Stimulated activated CD4-positive, alpha-beta T cell treated with anti-CD3 and anti-CD28 coated beads, Interleukin-15, amount 100 ng/mL, for 24 hours (primary cell): ENCODE measurements at regions not wholly inside any gene's neighbourhood (a gene's known extent, or its start where the extent isn't known, plus 50 kb on each side); places are given as distances from the start of the nearest gene placed in this dataset.
A peak's percentile ranks its signal among the peaks of the same experiment; 100 is the strongest.

Experiments
- DNase-seq: peaks from one replicate; pipeline ENCODE4 v3.0.0-alpha.2; 2020

DNA sequence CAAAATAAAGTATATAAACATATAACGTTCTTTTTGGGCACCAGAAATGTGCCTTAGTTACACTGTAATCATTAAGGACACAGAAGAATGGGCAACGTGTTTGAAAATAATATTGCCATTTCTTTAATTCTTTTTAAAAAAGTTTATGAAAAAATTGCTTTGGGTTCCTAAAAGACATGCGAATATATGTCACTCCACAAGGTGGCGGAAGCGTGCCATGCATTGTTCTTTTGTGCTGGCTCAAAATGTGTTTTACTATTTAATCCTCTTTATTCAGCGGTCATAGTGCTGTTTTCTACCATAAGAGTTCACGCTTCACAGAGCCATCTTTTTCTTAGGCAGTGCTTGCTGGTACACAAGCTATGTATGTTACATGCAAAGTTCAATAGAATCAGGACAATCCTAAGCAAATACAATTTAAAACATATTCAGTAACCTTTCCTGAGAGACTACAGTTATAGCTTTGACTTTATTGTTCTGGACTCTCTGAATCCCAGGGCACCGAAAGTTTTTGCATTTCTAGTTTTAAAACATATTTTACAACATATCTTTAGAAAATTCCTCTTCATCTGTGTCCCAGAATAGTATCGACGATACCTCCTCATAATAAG is 147.8 kb upstream of the ERBB4 start:
- peak; percentile 66 for DNase-seq

- no peak for DNase-seq
Observed at GRCh38 chr2:212683346-212684097, 144.9 kb upstream of the ERBB4 start.

DNA sequence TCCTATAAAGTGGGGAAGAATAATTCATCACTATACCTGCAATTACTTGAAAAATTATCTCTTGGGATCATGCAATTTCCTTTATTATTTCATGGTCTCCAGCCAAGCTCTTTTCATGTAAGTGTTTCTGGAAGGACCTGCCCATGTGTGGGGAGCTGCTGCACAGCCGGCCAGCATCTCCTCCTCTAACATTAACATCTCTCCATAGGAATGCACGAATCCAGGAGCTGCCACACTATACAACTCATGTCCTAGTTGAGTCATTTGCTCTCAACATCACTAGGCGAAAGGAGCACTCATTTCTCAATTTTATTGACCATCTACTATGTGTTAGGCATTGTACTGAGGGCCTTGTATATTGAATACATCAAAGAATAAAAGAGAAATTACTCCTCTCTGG is 144.3 kb upstream of the ERBB4 start:
- no peak for DNase-seq

GRCh38 chr2:212677466-212677865 is 138.9 kb upstream of the ERBB4 start:
- no peak for DNase-seq

GRCh38 chr2:212672186-212672585 is 133.6 kb upstream of the ERBB4 start:
- DNase-seq = no peak

GRCh38 chr2:212669761-212670160 is 131.2 kb upstream of the ERBB4 start:
- no peak for DNase-seq

- no peak for DNase-seq
Observed at GRCh38 chr2:212667751-212668316, 129.2 kb upstream of the ERBB4 start.

DNA sequence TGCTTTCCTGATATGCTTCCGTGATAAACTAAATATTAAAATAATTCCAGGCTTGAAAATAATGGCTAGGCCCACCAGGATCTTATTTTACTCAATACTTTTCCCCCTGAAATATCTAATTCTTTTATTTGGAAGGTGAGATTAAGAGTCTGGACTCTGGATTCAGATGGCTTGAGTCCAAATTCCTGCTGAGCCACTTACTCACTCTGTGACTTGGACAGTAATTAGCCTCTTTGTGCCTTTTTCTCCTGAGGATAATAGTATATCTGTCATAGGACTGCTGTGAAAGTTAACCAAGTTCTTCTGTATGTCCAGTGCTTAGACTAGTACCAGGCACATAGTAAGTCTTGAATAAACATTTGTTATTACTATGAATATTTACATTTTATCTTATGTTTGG is 127.3 kb upstream of the ERBB4 start:
- DNase-seq = no peak

DNA sequence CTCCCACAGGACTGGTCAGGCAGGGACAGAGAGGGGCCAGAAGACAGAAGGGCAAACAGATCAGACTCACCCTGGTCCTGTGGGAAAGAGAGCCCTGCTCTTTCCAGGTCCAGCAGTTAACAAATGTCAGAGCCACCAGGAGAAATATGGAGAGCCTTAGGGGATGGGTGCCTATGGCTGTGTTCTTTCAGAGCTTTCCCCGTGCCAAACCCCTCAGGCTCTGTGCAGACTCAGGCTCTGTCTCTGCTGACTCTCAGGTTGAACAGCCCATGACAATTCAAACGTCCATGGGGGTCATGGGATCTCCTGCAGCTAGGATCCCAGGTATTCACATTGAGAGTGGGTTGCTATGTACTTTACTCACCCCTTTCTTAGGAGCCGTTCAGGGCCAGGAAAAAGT is 120.8 kb upstream of the ERBB4 start:
- DNase-seq = no peak

DNA sequence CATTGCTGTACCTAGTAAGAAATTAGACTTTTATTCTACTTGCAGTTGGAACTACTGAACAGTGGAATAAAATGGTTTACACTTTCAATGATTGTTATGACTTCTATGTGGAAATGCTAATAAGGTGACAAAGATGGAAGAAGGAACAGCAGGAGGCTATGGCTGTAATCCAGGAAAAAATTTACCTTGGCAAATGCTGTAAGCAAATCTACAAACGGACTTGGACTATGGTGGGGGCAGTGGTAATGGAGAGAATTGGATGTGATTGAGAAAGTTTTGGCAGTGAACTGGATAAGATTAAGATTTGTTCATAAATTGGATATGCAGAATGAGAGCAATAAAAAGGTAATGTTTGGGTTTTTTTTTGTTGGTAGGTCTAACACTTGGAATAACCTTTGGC is 111.0 kb upstream of the ERBB4 start:
- DNase-seq = no peak

GRCh38 chr2:212646698-212647366 is 108.2 kb upstream of the ERBB4 start:
- DNase-seq = no peak

DNA sequence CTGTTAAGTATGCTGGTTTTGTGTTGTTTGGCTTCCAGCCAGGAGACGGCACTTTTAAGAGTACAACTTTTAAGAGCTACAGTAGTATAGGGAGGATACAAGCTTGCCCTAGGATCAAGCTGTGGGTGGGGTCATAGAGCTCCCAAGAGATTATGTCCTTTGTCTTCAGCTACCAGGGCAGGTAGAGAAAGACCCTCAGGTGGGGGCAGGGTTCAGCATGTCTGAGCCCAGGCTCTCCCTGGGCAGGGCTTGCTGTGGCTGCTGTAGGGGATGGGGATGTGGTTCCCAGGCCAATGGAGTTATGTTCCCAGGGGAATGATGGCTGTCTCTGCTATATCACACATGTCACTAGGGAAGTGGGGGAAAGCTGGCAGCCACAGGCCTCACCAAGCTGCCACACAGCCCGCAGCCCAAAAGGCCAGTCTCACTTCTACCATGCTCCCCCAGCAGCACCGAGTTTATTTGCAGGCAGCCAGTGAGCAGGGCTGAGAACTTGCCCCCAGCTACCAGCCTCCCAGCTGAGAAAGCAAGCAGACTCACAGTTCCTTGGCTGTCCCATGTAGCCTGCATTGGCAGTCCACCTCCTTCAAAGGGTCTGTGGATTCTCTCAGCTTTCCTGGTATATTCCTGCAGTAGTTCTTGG is 105.7 kb upstream of the ERBB4 start:
- DNase-seq = no peak

DNA sequence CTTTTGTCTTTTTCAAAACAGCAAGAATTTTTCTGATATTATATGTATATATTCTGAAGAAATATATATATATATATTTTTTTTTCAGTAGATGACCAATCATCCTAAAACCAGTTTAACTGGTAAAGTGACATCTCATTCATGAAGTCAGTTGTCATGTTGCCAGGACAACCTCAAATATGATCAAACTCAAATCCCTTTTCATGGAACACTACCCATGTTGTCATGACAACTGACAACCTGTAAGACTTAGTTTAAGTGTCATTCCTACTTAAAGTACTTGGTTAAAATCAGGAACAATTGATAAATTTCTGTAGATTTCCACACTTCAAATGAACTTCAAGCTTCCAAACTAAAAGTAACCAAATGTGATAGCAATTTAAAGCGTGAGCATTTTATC is 101.8 kb upstream of the ERBB4 start:
- no peak for DNase-seq

GRCh38 chr2:212638694-212639093 is 100.1 kb upstream of the ERBB4 start:
- no peak for DNase-seq

DNA sequence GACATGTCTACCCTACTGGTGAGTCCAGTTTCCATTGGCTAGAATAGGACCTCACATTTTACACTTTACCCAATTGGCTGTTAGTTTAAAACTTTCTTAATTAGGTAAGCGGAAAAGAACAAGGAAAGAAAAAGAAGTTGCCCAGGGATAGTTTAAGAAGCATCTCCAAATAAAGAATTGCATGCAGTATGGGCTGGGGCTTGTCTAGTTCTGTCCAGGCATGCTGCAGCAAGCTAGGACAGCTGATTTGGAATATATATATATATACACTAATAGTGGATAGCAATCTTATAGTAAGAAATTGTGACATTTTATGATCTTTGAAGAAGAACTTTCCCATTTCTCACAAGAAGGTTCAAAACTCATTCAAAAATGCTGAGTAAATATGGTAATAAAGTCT is 90.0 kb upstream of the ERBB4 start:
- no peak for DNase-seq

GRCh38 chr2:212626371-212626918 is 87.8 kb upstream of the ERBB4 start:
- no peak for DNase-seq

DNA sequence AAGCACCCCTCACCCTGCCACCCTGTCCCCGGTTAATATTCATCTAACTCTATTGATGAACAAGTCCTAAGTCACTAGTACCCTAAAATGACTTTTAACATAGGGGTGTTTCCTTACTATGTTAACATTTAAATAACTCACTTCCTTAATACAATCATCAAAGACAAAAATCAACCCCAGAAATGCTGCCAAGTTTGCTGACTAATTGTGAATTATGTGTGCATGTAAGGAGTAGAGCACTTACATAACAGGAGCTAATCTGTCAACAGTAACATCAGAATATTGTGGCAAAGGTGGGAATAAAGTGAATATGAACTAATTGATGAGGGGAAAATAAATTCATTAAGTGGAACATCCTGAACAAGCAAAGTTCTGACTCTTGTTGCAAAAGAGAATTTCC is 81.4 kb upstream of the ERBB4 start:
- DNase-seq = no peak

GRCh38 chr2:212618636-212619035 is 80.0 kb upstream of the ERBB4 start:
- no peak for DNase-seq

GRCh38 chr2:212610872-212611425 is 72.3 kb upstream of the ERBB4 start:
- no peak for DNase-seq

DNA sequence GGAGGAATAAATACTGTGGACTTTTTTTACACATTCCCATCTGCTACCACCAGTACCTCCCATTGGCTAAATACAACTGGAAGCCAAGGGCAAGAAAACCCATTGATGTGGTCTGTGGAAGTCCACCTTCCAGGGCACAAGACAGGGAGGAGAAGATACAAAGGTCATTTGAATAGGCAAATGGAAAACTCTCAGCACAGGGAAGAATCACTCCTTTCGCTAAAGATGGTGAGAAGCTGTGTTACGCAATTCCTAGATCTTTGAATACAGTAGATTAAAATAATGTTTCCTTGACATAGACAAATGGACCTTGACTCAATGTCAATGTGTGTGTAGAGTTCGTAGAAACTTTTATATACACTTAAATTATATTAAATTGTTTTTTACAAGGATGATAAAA is 70.9 kb upstream of the ERBB4 start:
- DNase-seq = no peak

DNA sequence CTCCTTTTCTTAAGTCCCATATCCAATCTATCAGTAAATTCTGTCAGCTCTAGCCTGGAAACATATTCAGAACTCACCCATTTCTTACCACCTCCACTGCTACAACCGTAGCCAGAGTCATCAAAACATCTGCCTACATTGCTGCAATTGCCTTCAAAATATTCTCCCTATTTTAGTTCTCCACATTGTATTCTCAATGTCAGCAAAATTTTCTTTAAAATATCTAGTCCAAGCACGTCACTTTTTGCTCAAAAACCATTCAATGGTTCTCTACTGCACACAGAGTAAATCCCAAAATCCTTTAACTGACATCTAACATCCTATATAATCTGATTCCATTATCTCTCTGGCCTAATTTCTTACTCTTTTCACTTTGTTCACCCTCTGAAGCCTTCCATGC is 68.5 kb upstream of the ERBB4 start:
- no peak for DNase-seq

GRCh38 chr2:212606232-212606631 is 67.6 kb upstream of the ERBB4 start:
- no peak for DNase-seq

GRCh38 chr2:212596688-212597087 is 58.1 kb upstream of the ERBB4 start:
- DNase-seq = no peak
